Globus pallidus (tissue), 1 donor: ENCODE measurements at regions not wholly inside any gene's neighbourhood (a gene's known extent, or its start where the extent isn't known, plus 50 kb on each side); places are given as distances from the start of the nearest gene placed in this dataset.

Experiments
- DNase-seq: peaks from one replicate; pipeline ENCODE4 v3.0.0-alpha.2; 2015; ENCODE audit warnings: low spot score

- no peak for DNase-seq
These were observed 289.8 kb upstream of the KLF6 start for GRCh38 chr10:4074545-4075407.

DNA sequence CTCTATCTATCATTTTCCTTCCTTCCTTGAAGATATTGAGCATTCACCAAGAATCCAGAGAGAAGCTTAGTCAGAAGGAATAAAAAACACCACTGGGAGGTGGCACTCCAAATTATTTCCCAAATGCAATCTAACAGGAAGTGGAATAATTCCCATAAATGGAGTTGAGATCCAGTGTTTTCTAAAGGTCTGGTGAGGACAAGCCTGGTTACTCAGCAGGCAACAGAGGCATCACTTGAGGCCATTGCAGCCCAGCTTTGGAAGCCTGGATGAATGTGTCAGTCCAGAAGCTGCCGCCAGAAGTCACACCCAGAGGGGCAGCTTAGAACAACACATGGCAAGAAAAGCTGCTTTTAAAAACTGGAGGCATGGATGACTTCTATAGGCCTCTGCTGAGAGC is 288.9 kb upstream of the KLF6 start:
- DNase-seq, result no peak

DNA sequence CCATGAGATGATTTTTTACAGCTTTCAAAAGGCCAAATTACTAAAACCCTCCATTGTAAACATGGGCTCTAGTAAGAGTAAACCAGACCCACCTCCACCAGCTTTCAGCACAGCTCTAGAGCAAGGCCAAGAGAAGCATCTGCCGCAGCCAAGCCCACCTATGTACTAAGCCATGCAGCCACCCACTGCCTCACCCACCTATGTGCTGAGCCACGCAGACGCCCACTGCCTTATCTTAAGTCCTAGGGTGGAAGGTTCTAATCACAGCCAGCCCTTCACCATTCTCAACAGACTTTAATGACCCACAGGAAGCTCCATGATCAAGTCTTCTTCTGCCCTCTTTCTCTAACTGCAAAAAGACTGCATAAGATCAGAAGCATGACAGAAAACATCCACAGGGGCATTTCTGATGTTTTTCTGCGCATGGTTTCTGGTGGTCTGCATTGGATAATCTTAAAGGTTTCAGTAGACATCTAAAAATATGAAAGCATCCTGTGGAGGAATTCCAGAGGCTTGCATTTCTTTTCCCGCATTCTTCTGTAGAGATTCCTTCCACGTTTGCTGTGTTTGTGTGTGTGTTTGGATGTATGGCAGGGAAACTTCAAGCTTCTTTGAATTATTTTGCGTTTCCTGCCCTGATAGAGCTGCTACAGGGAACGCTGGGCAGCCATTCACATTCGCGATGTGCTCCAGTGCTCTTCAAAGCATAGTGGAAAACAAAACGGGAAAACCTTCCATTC is 286.1 kb upstream of the KLF6 start:
- no peak for DNase-seq

DNA sequence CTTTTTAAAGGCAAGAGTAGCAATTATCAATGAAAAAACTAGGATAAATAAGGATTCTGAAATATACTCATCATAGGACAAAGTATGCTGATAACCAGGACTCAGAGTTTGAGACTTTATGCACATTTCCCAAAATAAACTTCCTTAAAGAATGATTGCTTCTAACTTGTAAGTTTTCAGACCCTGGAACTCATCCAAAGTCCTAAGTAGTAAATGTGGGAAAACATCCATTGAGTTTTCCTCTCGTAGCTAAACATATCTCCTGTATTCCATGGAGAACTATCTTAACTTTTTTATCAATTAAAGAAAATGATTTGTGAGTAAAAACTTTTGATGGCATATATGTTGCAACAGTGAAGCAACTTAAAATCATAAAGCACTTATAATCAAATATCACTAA is 285.2 kb upstream of the KLF6 start:
- no peak for DNase-seq

DNA sequence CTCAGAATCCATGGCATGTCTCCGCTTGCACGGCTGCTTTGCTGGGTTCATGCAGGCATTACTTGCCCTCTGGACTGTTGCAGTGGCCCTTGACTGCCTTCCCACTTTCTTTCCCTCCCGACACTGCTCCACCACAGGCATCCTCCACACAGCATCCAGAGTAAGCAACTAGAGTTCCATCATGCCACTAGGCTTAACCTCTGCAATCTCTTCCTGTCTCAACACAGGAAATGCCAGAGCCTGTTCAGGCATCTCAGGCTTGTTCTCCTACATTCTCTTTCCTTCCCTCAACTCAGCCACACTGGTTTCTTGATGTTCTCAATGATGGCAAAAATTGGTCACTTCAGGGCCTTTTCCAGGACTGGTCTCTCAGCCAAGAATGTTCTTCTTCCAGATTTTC is 284.5 kb upstream of the KLF6 start:
- no peak for DNase-seq

- no peak for DNase-seq
These were observed 283.6 kb upstream of the KLF6 start for GRCh38 chr10:4068629-4069028.

DNA sequence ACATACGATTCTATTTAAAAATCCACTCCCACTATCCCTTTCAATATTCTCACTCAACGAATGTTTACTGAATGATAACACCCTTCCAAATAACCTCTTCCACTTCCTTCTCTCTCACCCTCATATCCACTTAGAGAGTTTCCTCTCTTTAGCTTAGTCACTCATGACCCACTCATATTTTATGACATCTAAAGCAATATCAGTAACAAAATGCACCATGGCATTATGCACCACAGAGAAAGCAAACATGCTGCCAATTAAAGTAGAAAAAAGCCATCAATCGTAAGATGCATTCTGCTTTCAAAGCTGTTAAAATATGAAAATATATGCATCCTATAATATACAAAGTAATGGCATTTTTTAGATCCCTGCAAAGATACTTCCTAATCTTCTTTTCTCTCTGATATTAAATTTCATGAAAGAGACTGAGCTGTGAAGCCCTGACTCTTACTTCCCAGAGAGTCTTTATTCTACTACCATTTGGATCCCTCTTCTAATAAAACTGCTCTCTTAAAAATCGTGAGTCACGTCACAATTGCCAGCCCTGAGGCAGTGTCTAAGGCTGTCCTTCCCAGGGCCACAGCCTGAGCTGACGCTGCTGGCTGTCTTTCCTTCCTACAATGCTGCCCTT is 283.0 kb upstream of the KLF6 start:
- no peak for DNase-seq

GRCh38 chr10:4067531-4067930 is 282.5 kb upstream of the KLF6 start:
- DNase-seq, result no peak

DNA sequence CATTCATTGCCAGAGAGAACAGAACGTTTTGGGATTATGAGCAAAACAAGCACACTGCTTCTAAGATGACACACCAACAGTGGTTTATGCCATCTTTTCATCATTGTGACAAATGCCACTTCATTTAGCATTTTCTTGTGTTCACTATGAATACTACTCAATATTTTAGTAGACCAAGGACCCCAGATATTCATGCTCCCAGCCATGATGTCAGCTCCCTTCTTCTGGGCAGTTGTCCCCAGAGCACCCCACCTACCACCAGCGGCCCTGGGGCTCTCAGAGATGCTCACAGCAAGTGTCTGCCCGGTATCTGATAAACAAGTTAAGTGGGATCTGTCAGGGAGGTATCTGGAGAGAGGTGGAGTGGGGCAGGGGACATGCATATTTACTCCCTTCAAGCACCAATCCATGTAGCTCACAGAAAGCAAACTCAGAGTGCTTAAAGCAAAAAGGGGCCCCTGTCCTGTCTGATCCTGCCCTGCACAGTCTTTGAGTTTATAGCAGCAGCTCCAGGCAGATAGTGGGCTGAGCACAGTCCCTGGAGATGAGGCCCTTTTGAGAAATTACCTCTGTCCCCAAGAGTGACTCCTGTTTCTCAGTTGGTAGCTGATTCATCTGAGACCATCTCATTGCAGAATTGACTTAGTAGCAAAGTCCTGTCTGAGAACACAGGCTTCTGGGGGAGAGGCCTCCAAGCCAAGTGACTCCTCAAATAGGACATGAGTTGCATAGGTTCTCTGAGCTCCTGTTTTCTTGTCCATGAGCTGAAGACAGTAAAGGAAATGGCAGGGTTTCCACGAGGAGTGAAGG is 281.8 kb upstream of the KLF6 start:
- no peak for DNase-seq

- DNase-seq, result no peak
These were observed 279.5 kb upstream of the KLF6 start for GRCh38 chr10:4064489-4064888.

- DNase-seq, result no peak
These were observed 278.7 kb upstream of the KLF6 start for GRCh38 chr10:4063717-4064116.

GRCh38 chr10:4062751-4063150 is 277.7 kb upstream of the KLF6 start:
- no peak for DNase-seq

GRCh38 chr10:4062072-4062471 is 277.1 kb upstream of the KLF6 start:
- DNase-seq, result no peak

- no peak for DNase-seq
These were observed 276.5 kb upstream of the KLF6 start for GRCh38 chr10:4061441-4061951.

DNA sequence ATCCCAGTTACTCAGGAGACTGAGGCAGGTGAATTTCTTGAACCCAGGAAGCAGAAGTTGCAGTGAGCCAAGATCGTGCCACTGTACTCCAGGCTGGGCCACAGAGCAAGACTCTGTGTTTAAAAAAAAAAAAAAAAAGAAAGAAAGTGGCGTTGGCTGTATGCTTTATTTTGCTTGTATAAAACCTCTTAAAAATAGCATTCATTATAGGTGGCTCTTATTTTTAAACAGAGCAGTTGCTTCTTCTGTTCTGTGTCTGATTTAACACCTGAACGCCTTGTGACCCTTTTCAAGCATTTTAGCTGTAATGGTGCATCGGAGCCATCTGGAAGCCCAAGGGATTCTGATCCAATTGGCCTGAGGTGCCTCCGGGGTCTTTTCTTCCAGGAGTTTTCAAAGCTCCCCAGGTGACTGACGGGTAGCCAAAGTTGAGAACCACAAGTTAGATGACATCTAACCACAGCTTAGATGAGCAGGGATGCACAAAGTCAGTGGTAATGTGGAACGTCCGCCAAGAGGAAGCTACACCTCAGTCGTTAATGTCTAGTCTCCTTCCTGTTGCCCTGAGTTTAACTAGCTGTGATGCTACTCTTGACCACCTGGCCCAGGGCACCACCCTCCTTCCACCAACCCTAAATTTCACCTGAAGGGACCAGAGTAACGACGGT is 274.6 kb upstream of the KLF6 start:
- no peak for DNase-seq

DNA sequence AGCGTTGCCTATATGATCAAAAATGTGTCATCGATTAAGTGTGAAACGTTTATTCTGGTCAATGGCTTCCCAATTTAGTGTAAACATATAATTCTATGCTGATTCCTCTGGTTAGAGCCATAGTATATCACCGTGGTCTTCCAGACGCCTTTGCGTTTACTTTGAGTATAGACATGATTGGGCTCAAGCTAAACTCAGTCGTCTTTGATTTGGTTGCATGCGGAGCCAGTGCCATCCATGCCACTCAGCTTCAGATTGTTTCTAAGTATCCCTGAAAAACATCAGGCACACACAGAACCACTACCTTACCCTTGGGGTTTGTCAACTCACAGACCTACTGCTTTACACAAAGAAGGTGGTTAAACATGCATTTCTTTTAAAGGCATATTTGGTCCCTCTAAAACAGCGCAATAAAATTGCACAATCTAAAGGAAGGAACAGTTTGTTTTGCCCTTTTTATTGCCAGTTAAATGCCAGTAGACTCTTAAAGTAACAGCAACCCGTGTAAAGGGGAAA is 273.6 kb upstream of the KLF6 start:
- DNase-seq, result no peak

GRCh38 chr10:4057725-4058513 is 272.9 kb upstream of the KLF6 start:
- no peak for DNase-seq

- no peak for DNase-seq
These were observed 272.0 kb upstream of the KLF6 start for GRCh38 chr10:4057021-4057420.

DNA sequence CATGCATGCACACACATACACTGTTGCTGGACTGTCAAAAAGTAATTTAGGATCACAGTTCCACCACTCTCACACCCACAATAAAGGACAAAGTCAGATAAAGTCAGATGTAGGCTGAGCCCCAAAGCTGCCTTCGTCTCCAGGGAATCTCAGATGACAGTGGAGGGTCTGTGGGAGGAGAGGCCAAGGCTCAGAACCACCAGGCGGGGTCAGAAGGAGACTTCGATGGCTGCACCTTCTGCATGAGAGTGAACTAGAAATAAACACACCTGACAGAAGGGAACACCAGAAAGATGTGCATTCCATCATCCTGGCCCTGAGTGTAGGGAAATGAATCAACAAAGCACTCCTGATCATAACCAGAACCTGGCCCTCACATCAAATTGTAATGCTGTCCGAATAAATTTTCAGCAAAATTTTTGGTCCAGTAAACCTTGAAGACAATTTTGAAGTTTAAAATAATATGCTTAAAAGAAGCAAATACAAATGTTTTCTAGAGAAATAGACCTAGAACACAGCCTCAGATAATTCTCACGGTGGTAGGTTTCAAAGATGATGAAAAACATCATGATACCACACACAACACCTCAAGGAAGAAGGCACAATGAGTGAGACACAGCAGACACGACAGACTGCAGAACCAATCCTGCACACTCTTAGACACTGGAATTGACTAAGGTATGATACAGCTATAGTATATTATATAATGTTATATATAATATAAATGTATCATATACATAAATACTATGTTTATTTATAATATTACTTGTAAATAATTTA is 269.8 kb upstream of the KLF6 start:
- no peak for DNase-seq

DNA sequence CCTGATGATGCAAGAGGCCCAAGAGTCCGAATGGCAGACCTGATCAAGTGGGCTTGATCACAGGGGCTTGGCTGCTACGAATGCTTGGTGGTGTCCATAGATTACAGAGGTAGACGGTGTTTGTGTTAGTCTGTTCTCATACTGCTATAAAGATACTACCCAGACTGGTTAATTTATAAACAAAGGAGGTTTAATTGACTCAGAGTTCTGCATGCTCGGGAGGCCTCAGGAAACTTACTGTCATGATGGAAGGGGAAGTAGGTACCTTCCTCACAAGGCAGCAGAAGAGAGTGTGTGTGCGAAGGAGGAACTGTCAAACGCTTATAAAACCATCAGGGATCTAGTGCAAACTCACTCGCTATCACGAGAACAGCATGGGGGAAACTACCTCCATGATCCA is 268.9 kb upstream of the KLF6 start:
- no peak for DNase-seq
